NT2/D1 (cell line): ENCODE measurements at regions not wholly inside any gene's neighbourhood (a gene's known extent, or its start where the extent isn't known, plus 50 kb on each side); places are given as distances from the start of the nearest gene placed in this dataset.

ENCODE experiments used
- DNase-seq: peaks from one replicate; pipeline ENCODE4 v3.0.0-alpha.2; 2011; ENCODE audit warnings: low read depth, low spot score
- H3K27me3 ChIP-seq: 2 replicates; pipeline ENCODE4 v1.6.0; 2011; ENCODE audit warnings: mild to moderate bottlenecking; ENCODE audit not compliant: insufficient read length, insufficient read depth
- H3K36me3 ChIP-seq: 2 replicates; pipeline ENCODE4 v1.6.1; 2011; ENCODE audit warnings: mild to moderate bottlenecking, low read length, mixed read lengths; ENCODE audit not compliant: insufficient read depth, insufficient read length
- H3K4me1 ChIP-seq: 2 replicates; pipeline ENCODE4 v1.5.1; 2011; ENCODE audit not compliant: insufficient read depth, insufficient read length
- H3K4me3 ChIP-seq: 2 replicates; pipeline ENCODE4 v1.5.1; 2011; ENCODE audit warnings: low read depth; ENCODE audit not compliant: insufficient read length
- H3K9ac ChIP-seq: 2 replicates; pipeline ENCODE4 v1.6.0; 2011; ENCODE audit warnings: low read depth; ENCODE audit not compliant: insufficient read length
- H3K9me3 ChIP-seq: 2 replicates; pipeline ENCODE4 v1.5.1; 2011; ENCODE audit warnings: mild to moderate bottlenecking, low read length; ENCODE audit not compliant: insufficient read depth
- SUZ12 ChIP-seq: IDR thresholded peaks from 2 replicates; pipeline ENCODE4 v1.6.1; 2011; ENCODE audit not compliant: insufficient read length, insufficient read depth; ENCODE audit errors: extremely low read depth
- YY1 ChIP-seq: IDR thresholded peaks from 2 replicates; pipeline ENCODE4 v1.6.1; 2011; ENCODE audit not compliant: insufficient read length, insufficient read depth
- ZNF274 ChIP-seq: IDR thresholded peaks from 2 replicates; pipeline ENCODE4 v1.6.1; 2011; ENCODE audit warnings: mild to moderate bottlenecking, low read depth, low read length

DNA sequence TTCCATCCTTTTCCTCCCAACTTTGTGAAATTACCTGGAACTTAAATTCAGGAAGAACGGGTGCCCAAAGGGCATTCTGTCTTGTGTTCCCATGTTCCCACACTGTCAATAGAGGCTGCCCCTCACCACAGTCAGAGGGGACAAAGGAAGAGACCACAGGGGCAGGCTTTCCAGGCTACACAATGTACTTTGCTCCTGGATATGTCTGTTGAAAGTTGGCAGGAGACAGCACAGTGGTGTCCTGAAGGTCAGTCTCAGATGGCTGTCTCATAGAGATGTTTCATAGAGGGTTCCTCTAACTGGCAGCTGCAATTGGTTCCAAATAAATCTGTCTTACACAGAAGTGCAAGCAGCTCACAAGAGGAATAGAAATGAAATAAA lies 107.8 kb upstream of the TGFBR2 start:
- Histone ChIP-seq H3K9me3 (no peaks in the 10 kb centered on the region), H3K4me1 (no peaks in the 10 kb centered on the region), H3K27me3 (no peaks in the 10 kb centered on the region), H3K4me3 (no peak overlapping the region), H3K9ac (no peak overlapping the region), H3K36me3 (no peaks in the 10 kb centered on the region)
- TF ChIP-seq YY1 (no peak), SUZ12 (no peak), ZNF274 (no peak)
- no peak for DNase-seq

DNA sequence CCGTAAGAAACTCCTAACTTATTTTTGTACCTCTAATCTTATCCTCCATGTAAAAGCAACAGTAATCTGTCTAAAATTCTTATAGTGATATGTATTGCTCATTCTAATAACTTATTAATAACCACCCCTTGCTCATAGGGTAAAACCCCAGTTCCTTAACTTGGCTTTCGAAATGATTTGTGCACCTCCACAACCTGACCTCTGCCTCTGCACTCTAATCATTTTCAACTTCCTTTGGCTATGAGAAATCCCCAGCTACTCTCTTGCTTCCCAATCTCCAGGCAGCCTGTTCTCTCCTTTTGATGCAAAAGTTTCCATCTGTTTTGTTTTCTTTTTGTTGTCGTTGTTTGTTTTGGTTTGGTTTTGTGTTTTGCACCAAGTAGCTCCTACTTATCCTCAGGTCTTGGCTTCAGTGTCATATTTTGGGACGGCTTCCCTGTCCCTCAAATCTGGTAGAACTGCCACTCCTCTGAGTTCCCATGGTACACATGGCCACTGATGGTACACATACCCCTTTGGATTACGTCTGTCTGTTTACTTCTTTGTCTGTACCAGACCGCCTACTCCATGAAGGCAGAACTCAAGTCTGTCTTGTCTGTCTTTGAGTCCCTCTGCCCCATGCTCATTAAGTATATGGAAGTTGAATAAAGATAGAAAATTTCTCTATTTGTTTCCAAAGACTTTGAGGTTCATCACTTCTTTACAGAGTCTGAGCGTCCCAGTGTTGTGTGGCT lies 105.6 kb upstream of the TGFBR2 start:
- Histone ChIP-seq H3K9me3 (no peaks in the 10 kb centered on the region), H3K9ac (no peak overlapping the region), H3K36me3 (no peaks in the 10 kb centered on the region), H3K4me1 (no peaks in the 10 kb centered on the region), H3K27me3 (no peaks in the 10 kb centered on the region), H3K4me3 (no peak overlapping the region)
- DNase-seq, result no peak
- TF ChIP-seq SUZ12, result no peak
- no peak for TF ChIP-seq ZNF274
- no peak for TF ChIP-seq YY1

DNA sequence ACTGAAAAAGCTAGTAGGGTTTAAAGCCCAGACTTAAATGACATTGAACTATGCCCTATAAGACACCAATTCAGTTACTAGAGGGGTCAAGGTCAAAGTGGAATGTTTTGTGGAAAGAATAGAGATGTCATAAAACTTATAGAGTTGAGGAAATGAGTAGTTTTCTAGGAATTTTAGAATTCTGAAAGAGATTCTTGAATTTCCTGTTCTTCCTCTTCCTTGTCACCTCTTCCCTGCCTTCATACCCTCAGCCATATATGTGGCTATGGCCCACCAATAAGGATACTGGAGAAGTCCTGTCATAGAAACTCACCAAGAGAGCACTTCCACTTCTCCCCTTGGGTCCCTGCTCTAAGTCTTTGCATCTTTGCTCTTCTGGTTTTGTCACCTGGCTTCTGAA lies 104.9 kb upstream of the TGFBR2 start:
- no peaks in the 10 kb centered on the region for H3K27me3 ChIP-seq
- no peak for TF ChIP-seq SUZ12
- no peaks in the 10 kb centered on the region for H3K9me3 ChIP-seq
- H3K4me1 ChIP-seq, result no peaks in the 10 kb centered on the region
- no peak overlapping the region for H3K9ac ChIP-seq
- H3K4me3 ChIP-seq, result no peak overlapping the region
- DNase-seq, result no peak
- no peaks in the 10 kb centered on the region for H3K36me3 ChIP-seq

DNA sequence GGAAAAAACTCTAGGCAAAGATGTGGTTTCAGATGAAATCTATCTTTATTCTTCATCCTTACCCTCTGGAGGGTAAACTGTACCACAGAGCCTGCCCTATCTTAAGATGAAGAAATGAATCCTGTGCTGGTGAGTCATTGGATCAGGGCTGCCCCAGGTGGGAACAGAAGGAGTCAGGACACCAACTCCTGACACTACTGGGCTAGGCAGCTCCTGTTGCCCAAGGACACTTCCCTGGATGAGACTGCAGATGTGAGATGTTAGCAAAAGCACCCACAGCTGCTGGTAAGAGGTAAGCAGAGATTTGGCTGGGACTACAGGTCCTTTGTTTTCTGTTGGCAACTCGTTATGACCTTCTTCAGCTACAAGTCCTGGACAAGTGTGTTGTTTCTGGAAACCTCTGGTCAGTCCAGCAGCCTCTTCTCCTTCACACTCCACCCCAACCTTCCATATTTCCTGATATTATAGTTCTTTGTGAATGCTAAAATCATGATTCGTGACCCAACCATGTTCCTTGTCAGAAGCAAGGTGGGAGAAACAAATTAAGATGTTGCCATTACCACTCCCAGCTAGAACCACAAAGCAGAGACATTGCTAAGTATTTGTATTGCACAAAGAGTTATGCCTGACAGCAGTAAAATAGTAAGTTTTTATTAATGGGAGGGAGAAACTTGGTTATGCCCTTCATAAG lies 104.2 kb upstream of the TGFBR2 start:
- DNase-seq, result no peak

DNA sequence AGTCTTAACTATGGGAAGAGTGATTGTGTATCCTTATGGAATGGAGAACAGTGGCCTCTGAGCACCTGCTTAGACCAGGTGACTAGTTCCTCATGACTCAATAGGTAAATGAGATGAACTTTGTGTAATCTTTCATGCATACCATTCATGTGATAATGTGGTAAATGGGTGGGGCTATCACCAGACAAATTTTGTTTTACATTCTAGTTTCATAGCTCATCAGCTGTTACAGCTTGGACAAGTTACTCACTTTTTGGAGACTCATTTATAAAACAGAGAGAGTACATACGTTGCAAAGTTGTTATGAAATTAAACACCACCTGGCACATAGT lies 103.7 kb upstream of the TGFBR2 start:
- no peaks in the 10 kb centered on the region for H3K27me3 ChIP-seq
- no peaks in the 10 kb centered on the region for H3K9me3 ChIP-seq
- H3K9ac ChIP-seq, result no peak overlapping the region
- TF ChIP-seq ZNF274 (no peak), SUZ12 (no peak), YY1 (no peak)
- no peak overlapping the region for H3K4me3 ChIP-seq
- no peaks in the 10 kb centered on the region for H3K4me1 ChIP-seq
- DNase-seq, result no peak
- no peaks in the 10 kb centered on the region for H3K36me3 ChIP-seq

More for the DNA sequence above, 104.2 kb upstream of the TGFBR2 start:
- Histone ChIP-seq H3K4me1 (no peaks in the 10 kb centered on the region), H3K4me3 (no peak overlapping the region), H3K27me3 (no peaks in the 10 kb centered on the region), H3K36me3 (no peaks in the 10 kb centered on the region), H3K9me3 (no peaks in the 10 kb centered on the region), H3K9ac (no peak overlapping the region)
- TF ChIP-seq ZNF274, result no peak
- no peak for TF ChIP-seq YY1
- no peak for TF ChIP-seq SUZ12

DNA sequence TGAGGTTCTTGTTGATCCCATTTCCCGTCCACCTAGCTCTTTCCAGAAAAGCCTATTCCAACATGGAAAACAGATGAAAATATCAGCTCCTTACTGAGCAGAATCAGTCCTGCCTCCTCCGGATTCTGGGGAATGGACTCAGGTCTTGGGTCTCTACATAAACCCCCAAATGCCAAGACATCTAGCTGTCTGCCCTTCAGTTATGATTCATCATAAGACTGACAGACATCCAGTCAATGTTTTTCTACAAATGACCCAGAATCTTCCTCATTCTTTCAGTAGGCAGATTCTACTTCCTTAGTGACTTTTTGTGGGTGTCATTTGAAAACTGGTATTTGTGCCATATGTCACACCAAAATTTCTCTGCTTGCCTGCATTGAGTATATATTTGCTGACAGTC lies 103.0 kb upstream of the TGFBR2 start:
- no peak for DNase-seq
- no peaks in the 10 kb centered on the region for H3K9me3 ChIP-seq
- no peak for TF ChIP-seq SUZ12
- no peak for TF ChIP-seq YY1
- no peak for TF ChIP-seq ZNF274
- H3K4me1 ChIP-seq, result no peaks in the 10 kb centered on the region
- H3K36me3 ChIP-seq, result no peaks in the 10 kb centered on the region
- H3K4me3 ChIP-seq, result no peak overlapping the region
- no peak overlapping the region for H3K9ac ChIP-seq
- H3K27me3 ChIP-seq, result no peaks in the 10 kb centered on the region

DNA sequence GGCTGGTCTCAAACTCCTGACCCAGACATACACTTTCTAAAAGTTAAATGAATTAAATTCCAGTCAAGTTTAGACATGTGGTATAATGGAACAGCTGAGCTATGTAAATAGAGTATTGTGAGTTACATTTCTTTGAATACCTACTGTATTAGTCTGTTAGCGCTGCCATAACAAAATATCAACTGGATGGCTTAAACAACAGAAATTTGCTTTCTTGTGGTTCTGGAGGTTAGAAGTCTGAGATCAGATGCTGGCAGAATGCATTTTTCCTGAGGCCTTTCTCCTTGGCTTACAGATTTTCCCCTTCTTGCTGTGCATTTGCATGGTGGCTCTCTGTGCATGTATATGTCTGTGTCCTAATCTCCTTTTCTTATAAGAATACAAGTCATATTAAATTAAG lies 101.5 kb upstream of the TGFBR2 start:
- TF ChIP-seq ZNF274, result no peak
- TF ChIP-seq YY1, result no peak
- no peak for TF ChIP-seq SUZ12
- Histone ChIP-seq H3K4me3 (no peak overlapping the region), H3K9ac (no peak overlapping the region)

More for the DNA sequence above, 101.5 kb upstream of the TGFBR2 start:
- Histone ChIP-seq H3K27me3 (no peaks in the 10 kb centered on the region), H3K4me1 (no peaks in the 10 kb centered on the region), H3K9me3 (no peaks in the 10 kb centered on the region), H3K36me3 (no peaks in the 10 kb centered on the region)
- DNase-seq, result no peak
